Smooth muscle cell (in vitro differentiated cells): ENCODE measurements at regions not wholly inside any gene's neighbourhood (a gene's known extent, or its start where the extent isn't known, plus 50 kb on each side); places are given as distances from the start of the nearest gene placed in this dataset.

ENCODE experiments used
- DNase-seq: peaks from one replicate; lab custom pipeline; 2025; ENCODE audit not compliant: unreplicated experiment; lab: John Stamatoyannopoulos, UW
- H2AFZ ChIP-seq: fragments of 200-600 bp; sonication (generic); 2 replicates; pipeline ENCODE4 v1.6.0; 2016; ENCODE audit warnings: antibody characterized with exemption, low read depth, mild to moderate bottlenecking
- H3F3A ChIP-seq: fragments of 200-600 bp; sonication (generic); 2 replicates; pipeline ENCODE4 v1.6.0; 2017; ENCODE audit warnings: antibody characterized with exemption, low read depth
- H3K27ac ChIP-seq: fragments of 200-600 bp; sonication (generic); 2 replicates; pipeline ENCODE4 v1.5.1; 2016; ENCODE audit warnings: low read depth, mild to moderate bottlenecking
- H3K27me3 ChIP-seq: fragments of 200-600 bp; sonication (generic); 2 replicates; pipeline ENCODE4 v1.6.1; 2016; ENCODE audit warnings: low read depth, mild to moderate bottlenecking
- H3K36me3 ChIP-seq: fragments of 200-600 bp; sonication (generic); 2 replicates; pipeline ENCODE4 v1.5.1; 2016; ENCODE audit warnings: low read depth
- H3K4me1 ChIP-seq: fragments of 200-600 bp; sonication (generic); 2 replicates; pipeline ENCODE4 v1.5.1; 2016; ENCODE audit warnings: low read depth
- H3K4me2 ChIP-seq: fragments of 200-600 bp; sonication (generic); 2 replicates; pipeline ENCODE4 v1.6.0; 2016; ENCODE audit warnings: mild to moderate bottlenecking
- H3K4me3 ChIP-seq: fragments of 200-600 bp; sonication (generic); 2 replicates; pipeline ENCODE4 v1.5.1; 2016; ENCODE audit warnings: mild to moderate bottlenecking
- H3K79me2 ChIP-seq: fragments of 200-600 bp; sonication (generic); 2 replicates; pipeline ENCODE4 v1.6.0; 2016; ENCODE audit warnings: low read depth, mild to moderate bottlenecking
- H3K9ac ChIP-seq: fragments of 200-600 bp; sonication (generic); 2 replicates; pipeline ENCODE4 v1.6.0; 2016; ENCODE audit warnings: low read depth
- H3K9me3 ChIP-seq: fragments of 200-600 bp; sonication (generic); replicated peaks from 2 replicates; pipeline ENCODE4 v1.5.1; 2016; ENCODE audit warnings: low read depth
- H4K20me1 ChIP-seq: fragments of 200-600 bp; sonication (generic); 2 replicates; pipeline ENCODE4 v1.6.0; 2016; ENCODE audit warnings: low read depth
- CTCF ChIP-seq: fragments of 200-600 bp; sonication (generic); IDR thresholded peaks from 2 replicates; pipeline ENCODE4 v1.5.1; 2017; ENCODE audit warnings: borderline replicate concordance, mild to moderate bottlenecking, antibody characterized with exemption; ENCODE audit not compliant: insufficient read depth, poor library complexity, severe bottlenecking
- WGBS: methylation state at CpG from one replicate; pipeline ENCODE4 v1.1.7; 2016; ENCODE audit warnings: low lambda C conversion rate; 5-methylcytosine and 5-hydroxymethylcytosine counted together

DNA sequence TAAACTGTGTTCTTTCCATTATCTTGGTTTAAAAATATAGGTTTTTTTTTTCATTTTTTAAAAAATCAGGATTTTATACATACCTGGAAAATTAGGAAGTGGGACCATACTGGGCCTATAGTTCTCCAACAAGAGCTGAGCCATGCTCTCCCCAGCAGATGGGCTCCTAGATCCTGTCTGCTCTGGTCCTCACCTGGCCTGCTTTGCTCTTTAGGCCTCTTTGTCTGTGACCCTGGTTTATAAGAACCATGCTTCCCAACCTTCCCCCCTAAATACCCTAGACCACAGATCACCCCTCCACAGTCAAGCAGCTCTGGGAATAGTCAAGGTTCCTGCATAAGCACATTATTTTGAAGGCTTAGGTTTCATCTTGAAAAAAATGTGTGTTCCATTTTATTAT is 185.0 kb upstream of the TSHZ3 start:
- no peaks in the 10 kb centered on the region for H3K4me1 ChIP-seq
- TF ChIP-seq CTCF: no peak
- no peaks in the 10 kb centered on the region for H3K27me3 ChIP-seq
- no peak overlapping the region for H3K4me2 ChIP-seq
- no peaks in the 10 kb centered on the region for H4K20me1 ChIP-seq
- H3K9ac ChIP-seq: no peak overlapping the region
- no peaks in the 10 kb centered on the region for H3K9me3 ChIP-seq
- H3K4me3 ChIP-seq: no peak overlapping the region
- H3K36me3 ChIP-seq: no peaks in the 10 kb centered on the region
- H2AFZ ChIP-seq: no peak overlapping the region
- H3K79me2 ChIP-seq: no peaks in the 10 kb centered on the region
- no peaks in the 10 kb centered on the region for H3F3A ChIP-seq
- DNase-seq: no peak
- H3K27ac ChIP-seq: no peak overlapping the region

GRCh38 chr19:31534786-31535657 is 185.8 kb upstream of the TSHZ3 start:
- H3K27me3 ChIP-seq: no peaks in the 10 kb centered on the region
- no peaks in the 10 kb centered on the region for H3K4me1 ChIP-seq
- no peak for DNase-seq

GRCh38 chr19:31535691-31536460 is 186.6 kb upstream of the TSHZ3 start:
- no peaks in the 10 kb centered on the region for H3K4me1 ChIP-seq
- no peak overlapping the region for H2AFZ ChIP-seq
- no peak overlapping the region for H3K9ac ChIP-seq
- H4K20me1 ChIP-seq: no peaks in the 10 kb centered on the region
- no peak overlapping the region for H3K4me2 ChIP-seq
- H3K9me3 ChIP-seq: no peaks in the 10 kb centered on the region
- H3F3A ChIP-seq: no peaks in the 10 kb centered on the region
- no peak for TF ChIP-seq CTCF
- no peak overlapping the region for H3K27ac ChIP-seq
- no peaks in the 10 kb centered on the region for H3K36me3 ChIP-seq
- DNase-seq: no peak
- no peaks in the 10 kb centered on the region for H3K27me3 ChIP-seq
- 91% methylated on average over 8 of the region's 8 CpGs for WGBS
- no peaks in the 10 kb centered on the region for H3K79me2 ChIP-seq
- no peak overlapping the region for H3K4me3 ChIP-seq

More at GRCh38 chr19:31534786-31535657, 185.8 kb upstream of the TSHZ3 start:
- Histone ChIP-seq H3K4me2 (no peak overlapping the region), H3K79me2 (no peaks in the 10 kb centered on the region), H3F3A (no peaks in the 10 kb centered on the region), H2AFZ (no peak overlapping the region), H3K27ac (no peak overlapping the region), H4K20me1 (no peaks in the 10 kb centered on the region), H3K9ac (no peak overlapping the region), H3K4me3 (no peak overlapping the region), H3K36me3 (no peaks in the 10 kb centered on the region), H3K9me3 (no peaks in the 10 kb centered on the region)
- no peak for TF ChIP-seq CTCF
- 93% methylated on average over 17 of the region's 17 CpGs for WGBS
